ENCODE measurements at regions not wholly inside any gene's neighbourhood (a gene's known extent, or its start where the extent isn't known, plus 50 kb on each side); places are given as distances from the start of the nearest gene placed in this dataset.

- TF ChIP-seq, protein P1, sequence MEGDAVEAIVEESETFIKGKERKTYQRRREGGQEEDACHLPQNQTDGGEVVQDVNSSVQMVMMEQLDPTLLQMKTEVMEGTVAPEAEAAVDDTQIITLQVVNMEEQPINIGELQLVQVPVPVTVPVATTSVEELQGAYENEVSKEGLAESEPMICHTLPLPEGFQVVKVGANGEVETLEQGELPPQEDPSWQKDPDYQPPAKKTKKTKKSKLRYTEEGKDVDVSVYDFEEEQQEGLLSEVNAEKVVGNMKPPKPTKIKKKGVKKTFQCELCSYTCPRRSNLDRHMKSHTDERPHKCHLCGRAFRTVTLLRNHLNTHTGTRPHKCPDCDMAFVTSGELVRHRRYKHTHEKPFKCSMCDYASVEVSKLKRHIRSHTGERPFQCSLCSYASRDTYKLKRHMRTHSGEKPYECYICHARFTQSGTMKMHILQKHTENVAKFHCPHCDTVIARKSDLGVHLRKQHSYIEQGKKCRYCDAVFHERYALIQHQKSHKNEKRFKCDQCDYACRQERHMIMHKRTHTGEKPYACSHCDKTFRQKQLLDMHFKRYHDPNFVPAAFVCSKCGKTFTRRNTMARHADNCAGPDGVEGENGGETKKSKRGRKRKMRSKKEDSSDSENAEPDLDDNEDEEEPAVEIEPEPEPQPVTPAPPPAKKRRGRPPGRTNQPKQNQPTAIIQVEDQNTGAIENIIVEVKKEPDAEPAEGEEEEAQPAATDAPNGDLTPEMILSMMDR (conservative IDR thresholded peaks at IDR 0.05; ENCODE audit: low read depth, low read length), result no peak
- no peak for DNase-seq (ENCODE audit: low read depth)
- no peak overlapping the region for H3K4me3 ChIP-seq (ENCODE audit: low read depth, low read length)
Measured at GRCh38 chr18:77481541-77481940, 231.9 kb downstream of the GALR1 start.

GRCh38 chr18:77482190-77483085, 232.8 kb downstream of the GALR1 start:
- no peak for DNase-seq (ENCODE audit: low read depth)
- TF ChIP-seq, protein P1 (conservative IDR thresholded peaks at IDR 0.05; ENCODE audit: low read depth, low read length), result no peak
- no peak overlapping the region for H3K4me3 ChIP-seq (ENCODE audit: low read depth, low read length)

DNA sequence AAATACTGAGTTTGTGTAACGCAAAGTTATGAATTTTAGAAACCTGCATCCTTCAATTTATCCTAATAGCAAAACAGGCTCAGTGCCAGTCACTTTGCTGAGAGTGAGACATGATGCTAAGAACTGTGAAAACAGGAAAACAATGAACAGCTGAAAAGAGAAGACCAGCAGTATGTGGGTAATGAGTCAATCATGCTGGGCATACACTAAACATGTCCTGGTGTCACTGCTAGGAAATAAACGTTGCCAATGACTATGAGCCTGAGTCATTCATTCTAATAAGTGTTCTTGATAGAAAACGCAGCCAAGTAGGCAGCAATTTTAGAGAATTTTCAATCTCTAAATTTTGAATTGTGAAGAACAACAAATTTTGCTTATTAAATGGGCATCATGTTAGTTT, 237.3 kb downstream of the GALR1 start:
- DNase-seq (ENCODE audit: low read depth), result no peak
- TF ChIP-seq, protein P1 (conservative IDR thresholded peaks at IDR 0.05; ENCODE audit: low read depth, low read length), result no peak
- no peak overlapping the region for H3K4me3 ChIP-seq (ENCODE audit: low read depth, low read length)

DNA sequence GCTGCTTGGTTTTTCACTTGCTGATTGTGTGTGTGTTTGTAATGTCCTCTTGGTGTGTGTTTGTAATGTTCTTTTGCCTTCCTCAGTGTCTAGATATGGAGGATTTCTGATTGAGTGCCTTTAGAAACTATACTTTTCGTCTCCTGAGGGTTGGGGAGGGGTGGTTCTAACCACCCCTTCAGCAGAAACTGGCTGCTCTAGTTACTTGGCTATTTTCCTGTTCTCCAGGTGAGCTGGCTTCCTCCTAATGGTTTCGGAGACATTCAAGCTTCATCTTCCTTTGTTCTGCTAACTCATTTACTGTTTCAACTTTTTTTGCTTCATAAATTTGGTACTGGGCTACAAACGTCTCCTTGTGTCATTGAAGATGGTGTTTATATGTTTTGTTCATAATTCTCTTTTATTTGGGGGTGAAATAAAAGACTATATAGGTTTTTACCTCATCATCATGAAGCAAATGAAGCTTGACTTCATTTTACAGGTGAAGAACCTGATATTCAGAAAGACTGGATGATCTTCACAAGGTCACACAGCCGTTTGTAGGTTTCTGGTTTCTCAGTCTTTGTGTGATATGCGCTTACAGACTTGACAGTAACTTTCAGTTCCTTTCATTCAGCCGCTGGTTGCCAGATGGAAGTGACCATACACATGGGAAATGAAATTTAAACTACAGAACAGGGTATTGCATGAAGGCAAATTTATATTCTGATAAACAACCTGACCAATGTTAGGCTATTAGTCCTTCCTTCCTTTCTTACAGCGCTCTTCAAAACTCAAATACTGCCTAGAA, 238.5 kb downstream of the GALR1 start:
- TF ChIP-seq, protein P1 (conservative IDR thresholded peaks at IDR 0.05; ENCODE audit: low read depth, low read length), result no peak

DNA sequence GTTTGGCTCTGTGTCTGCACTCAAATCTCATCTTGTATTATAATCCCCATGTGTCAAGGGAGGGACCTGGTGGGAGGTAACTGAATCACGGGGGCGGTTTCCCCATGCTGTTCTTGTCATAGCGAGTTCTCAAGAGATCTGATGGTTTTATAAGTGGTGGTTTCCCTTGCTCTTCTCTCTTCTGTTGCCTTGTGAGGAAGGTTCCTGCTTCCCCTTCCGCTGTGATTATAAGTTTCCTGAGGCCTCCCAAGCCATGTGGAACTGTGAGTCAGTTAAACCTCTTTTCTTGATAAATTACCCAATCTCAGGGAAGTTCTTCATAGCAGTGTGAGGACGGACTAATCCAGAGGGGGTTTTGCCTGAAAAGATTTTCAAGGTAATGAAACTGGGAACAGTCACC, 245.4 kb downstream of the GALR1 start:
- no peak overlapping the region for H3K4me3 ChIP-seq (ENCODE audit: low read depth, low read length)
- TF ChIP-seq, protein P1 (conservative IDR thresholded peaks at IDR 0.05; ENCODE audit: low read depth, low read length), result no peak
- no peak for DNase-seq (ENCODE audit: low read depth)

More for the DNA sequence above, 238.5 kb downstream of the GALR1 start:
- no peak for DNase-seq (ENCODE audit: low read depth)
- H3K4me3 ChIP-seq (ENCODE audit: low read depth, low read length), result no peak overlapping the region

DNA sequence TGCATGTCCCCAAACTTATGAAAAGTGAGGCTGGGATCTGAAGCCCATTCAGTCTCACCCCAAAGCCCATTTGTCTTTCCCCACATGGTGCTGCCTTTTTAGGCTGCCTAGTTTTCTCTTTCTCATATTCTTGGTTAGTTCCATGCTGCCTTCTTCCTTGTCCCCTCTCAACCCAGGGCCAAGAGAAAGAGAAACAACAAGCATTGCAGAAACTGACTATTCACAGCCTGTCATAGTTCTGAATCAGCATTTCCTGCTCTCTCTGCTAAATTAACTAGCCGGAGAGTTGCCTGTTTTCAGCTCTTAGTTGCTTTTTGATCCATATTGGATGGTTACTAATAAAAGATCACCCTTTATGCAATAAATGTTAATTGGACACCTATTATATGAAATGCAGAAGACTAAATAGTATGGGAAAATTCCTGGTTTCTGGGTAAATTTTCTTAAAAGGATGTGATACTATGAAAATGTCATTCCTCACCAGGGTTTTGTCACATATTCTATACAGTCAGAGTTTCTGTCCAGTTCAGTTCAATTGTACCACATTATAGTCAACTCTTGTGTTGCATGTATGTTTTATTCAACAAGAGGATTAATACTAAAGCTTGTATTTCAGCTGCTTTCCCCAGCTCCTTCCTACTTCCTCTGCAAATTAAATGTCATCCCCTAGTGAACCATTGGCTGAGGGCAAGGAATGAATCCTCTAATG, 246.5 kb downstream of the GALR1 start:
- no peak for DNase-seq (ENCODE audit: low read depth)
- TF ChIP-seq, protein P1 (conservative IDR thresholded peaks at IDR 0.05; ENCODE audit: low read depth, low read length), result no peak
- H3K4me3 ChIP-seq (ENCODE audit: low read depth, low read length), result no peak overlapping the region
